ENCODE measurements at regions not wholly inside any gene's neighbourhood (a gene's known extent, or its start where the extent isn't known, plus 50 kb on each side); places are given as distances from the start of the nearest gene placed in this dataset.

- no peak for DNase-seq
- TF ChIP-seq GATA1 (IDR thresholded peaks at IDR 0.05; ENCODE audit: low read depth, low read length) (no peak), POLR2A (IDR thresholded peaks at IDR 0.05; ENCODE audit: low read length) (no peak)
These were observed 436.0 kb downstream of the HACE1 start for GRCh38 chr6:104423691-104424090.

GRCh38 chr6:104421650-104422049, 438.1 kb downstream of the HACE1 start:
- no peak for TF ChIP-seq GATA1 (IDR thresholded peaks at IDR 0.05; ENCODE audit: low read depth, low read length)
- TF ChIP-seq POLR2A (IDR thresholded peaks at IDR 0.05; ENCODE audit: low read length) = no peak
- DNase-seq = no peak

GRCh38 chr6:104418839-104419238, 440.9 kb downstream of the HACE1 start:
- no peak for DNase-seq
- TF ChIP-seq POLR2A (IDR thresholded peaks at IDR 0.05; ENCODE audit: low read length) (no peak), GATA1 (IDR thresholded peaks at IDR 0.05; ENCODE audit: low read depth, low read length) (no peak)

- no peak for DNase-seq
- TF ChIP-seq GATA1 (IDR thresholded peaks at IDR 0.05; ENCODE audit: low read depth, low read length) (no peak), POLR2A (IDR thresholded peaks at IDR 0.05; ENCODE audit: low read length) (no peak)
These were observed 441.6 kb downstream of the HACE1 start for GRCh38 chr6:104418125-104418524.

- TF ChIP-seq POLR2A (IDR thresholded peaks at IDR 0.05; ENCODE audit: low read length) = no peak
- no peak for TF ChIP-seq GATA1 (IDR thresholded peaks at IDR 0.05; ENCODE audit: low read depth, low read length)
- no peak for DNase-seq
These were observed 445.0 kb downstream of the HACE1 start for GRCh38 chr6:104414723-104415122.

- TF ChIP-seq POLR2A (IDR thresholded peaks at IDR 0.05; ENCODE audit: low read length) = no peak
- DNase-seq = no peak
These were observed 446.0 kb downstream of the HACE1 start for GRCh38 chr6:104413767-104414166.

GRCh38 chr6:104411302-104411701, 448.4 kb downstream of the HACE1 start:
- no peak for DNase-seq
- TF ChIP-seq POLR2A (IDR thresholded peaks at IDR 0.05; ENCODE audit: low read length) = no peak
- no peak for TF ChIP-seq GATA1 (IDR thresholded peaks at IDR 0.05; ENCODE audit: low read depth, low read length)

GRCh38 chr6:104409913-104410312, 449.8 kb downstream of the HACE1 start:
- TF ChIP-seq POLR2A (IDR thresholded peaks at IDR 0.05; ENCODE audit: low read length) (no peak), GATA1 (IDR thresholded peaks at IDR 0.05; ENCODE audit: low read depth, low read length) (no peak)
- DNase-seq = no peak

GRCh38 chr6:104407957-104408356, 451.8 kb downstream of the HACE1 start:
- TF ChIP-seq GATA1 (IDR thresholded peaks at IDR 0.05; ENCODE audit: low read depth, low read length) (no peak), POLR2A (IDR thresholded peaks at IDR 0.05; ENCODE audit: low read length) (no peak)

GRCh38 chr6:104404377-104404776, 455.3 kb downstream of the HACE1 start:
- DNase-seq = no peak
- TF ChIP-seq POLR2A (IDR thresholded peaks at IDR 0.05; ENCODE audit: low read length) = no peak
- TF ChIP-seq GATA1 (IDR thresholded peaks at IDR 0.05; ENCODE audit: low read depth, low read length) = no peak

More at GRCh38 chr6:104407957-104408356, 451.8 kb downstream of the HACE1 start:
- no peak for DNase-seq

- no peak for DNase-seq
- no peak for TF ChIP-seq POLR2A (IDR thresholded peaks at IDR 0.05; ENCODE audit: low read length)
- no peak for TF ChIP-seq GATA1 (IDR thresholded peaks at IDR 0.05; ENCODE audit: low read depth, low read length)
These were observed 457.1 kb downstream of the HACE1 start for GRCh38 chr6:104402572-104402971.

- TF ChIP-seq GATA1 (IDR thresholded peaks at IDR 0.05; ENCODE audit: low read depth, low read length) (no peak), POLR2A (IDR thresholded peaks at IDR 0.05; ENCODE audit: low read length) (no peak)
- DNase-seq = no peak
These were observed 457.8 kb downstream of the HACE1 start for GRCh38 chr6:104401926-104402325.

- no peak for DNase-seq
- no peak for TF ChIP-seq POLR2A (IDR thresholded peaks at IDR 0.05; ENCODE audit: low read length)
- TF ChIP-seq GATA1 (IDR thresholded peaks at IDR 0.05; ENCODE audit: low read depth, low read length) = no peak
These were observed 458.9 kb downstream of the HACE1 start for GRCh38 chr6:104400844-104401243.

GRCh38 chr6:104396077-104396476, 463.6 kb downstream of the HACE1 start:
- no peak for DNase-seq
- no peak for TF ChIP-seq POLR2A (IDR thresholded peaks at IDR 0.05; ENCODE audit: low read length)
- no peak for TF ChIP-seq GATA1 (IDR thresholded peaks at IDR 0.05; ENCODE audit: low read depth, low read length)

- no peak for DNase-seq
These were observed 477.8 kb downstream of the HACE1 start for GRCh38 chr6:104381907-104382306.

More at GRCh38 chr6:104381907-104382306, 477.8 kb downstream of the HACE1 start:
- TF ChIP-seq POLR2A (IDR thresholded peaks at IDR 0.05; ENCODE audit: low read length) (no peak), GATA1 (IDR thresholded peaks at IDR 0.05; ENCODE audit: low read depth, low read length) (no peak)
